H9 (cell line): ENCODE measurements at regions not wholly inside any gene's neighbourhood (a gene's known extent, or its start where the extent isn't known, plus 50 kb on each side); places are given as distances from the start of the nearest gene placed in this dataset.

ENCODE experiments used
- DNase-seq: peaks from one replicate; pipeline ENCODE4 v3.0.0-alpha.2; 2017
- H2AFZ ChIP-seq: one replicate; pipeline ENCODE4 v1.6.1; 2013; ENCODE audit warnings: mild to moderate bottlenecking, low read length, control low read depth, moderate library complexity
- H2AK5ac ChIP-seq: 2 replicates; pipeline ENCODE4 v1.6.1; 2013; ENCODE audit warnings: low read length, control low read depth, mixed read lengths; ENCODE audit not compliant: insufficient read length
- H2BK120ac ChIP-seq: one replicate; pipeline ENCODE4 v1.6.1; 2013; ENCODE audit warnings: low read depth, mild to moderate bottlenecking, low read length, control low read depth, inconsistent platforms; ENCODE audit not compliant: poor library complexity, severe bottlenecking
- H2BK12ac ChIP-seq: 2 replicates; pipeline ENCODE4 v1.6.1; 2013; ENCODE audit warnings: low read length, control low read depth, mixed read lengths, low read depth; ENCODE audit not compliant: insufficient read length
- H2BK15ac ChIP-seq: 2 replicates; pipeline ENCODE4 v1.6.1; 2013; ENCODE audit warnings: low read depth, low read length, control low read depth
- H2BK20ac ChIP-seq: one replicate; pipeline ENCODE4 v1.6.1; 2013; ENCODE audit warnings: low read depth, mild to moderate bottlenecking, low read length, control low read depth, inconsistent platforms; ENCODE audit not compliant: poor library complexity, severe bottlenecking
- H2BK5ac ChIP-seq: 2 replicates; pipeline ENCODE4 v1.6.1; 2013; ENCODE audit warnings: low read length, control low read depth, mixed read lengths; ENCODE audit not compliant: insufficient read length
- H3K14ac ChIP-seq: 2 replicates; pipeline ENCODE4 v1.6.1; 2013; ENCODE audit warnings: low read length, control low read depth; ENCODE audit not compliant: insufficient read depth
- H3K18ac ChIP-seq: 2 replicates; pipeline ENCODE4 v1.6.1; 2013; ENCODE audit warnings: low read depth, mild to moderate bottlenecking, mixed read lengths, low read length, control low read depth; ENCODE audit not compliant: insufficient read length
- H3K23ac ChIP-seq: 2 replicates; pipeline ENCODE4 v1.6.1; 2013; ENCODE audit warnings: low read length, control low read depth, mixed read lengths, low read depth; ENCODE audit not compliant: insufficient read length
- H3K23me2 ChIP-seq: 2 replicates; pipeline ENCODE4 v1.6.1; 2013; ENCODE audit warnings: low read depth, mild to moderate bottlenecking, mixed read lengths, low read length, control low read depth; ENCODE audit not compliant: insufficient read length, poor library complexity, severe bottlenecking
- H3K27ac ChIP-seq: 2 replicates; pipeline ENCODE4 v1.5.1; 2013; ENCODE audit warnings: low read length, control low read depth, mixed read lengths, low read depth; ENCODE audit not compliant: insufficient read length
- H3K27me3 ChIP-seq: 2 replicates; pipeline ENCODE4 v1.6.1; 2013; ENCODE audit warnings: low read length, control low read depth, inconsistent platforms; ENCODE audit not compliant: insufficient read depth
- H3K4ac ChIP-seq: 2 replicates; pipeline ENCODE4 v1.6.1; 2013; ENCODE audit warnings: low read depth, mild to moderate bottlenecking, control low read depth, inconsistent platforms, low read length, moderate library complexity
- H3K4me1 ChIP-seq: 2 replicates; pipeline ENCODE4 v1.6.1; 2013; ENCODE audit warnings: low read length, control low read depth, inconsistent platforms; ENCODE audit not compliant: insufficient read depth
- H3K4me2 ChIP-seq: 2 replicates; pipeline ENCODE4 v1.6.1; 2013; ENCODE audit warnings: low read length, control low read depth, mixed read lengths; ENCODE audit not compliant: insufficient read length, insufficient read depth
- H3K56ac ChIP-seq: 2 replicates; pipeline ENCODE4 v1.6.1; 2013; ENCODE audit warnings: low read depth, mild to moderate bottlenecking, mixed read lengths, low read length, control low read depth; ENCODE audit not compliant: insufficient read length
- H3K79me1 ChIP-seq: 2 replicates; pipeline ENCODE4 v1.6.1; 2013; ENCODE audit warnings: low read depth, mild to moderate bottlenecking, moderate library complexity, low read length, control low read depth, inconsistent platforms; ENCODE audit not compliant: insufficient read depth, poor library complexity, severe bottlenecking
- H3K79me2 ChIP-seq: 2 replicates; pipeline ENCODE4 v1.6.1; 2013; ENCODE audit warnings: low read length, control low read depth, inconsistent platforms; ENCODE audit not compliant: insufficient read depth
- H3K9ac ChIP-seq: 2 replicates; pipeline ENCODE4 v1.6.1; 2013; ENCODE audit warnings: low read length, control low read depth, mixed read lengths; ENCODE audit not compliant: insufficient read length; ENCODE audit errors: extremely low read depth
- H3K9me3 ChIP-seq: one replicate; pipeline ENCODE4 v1.6.1; 2013; ENCODE audit warnings: low read depth, low read length, inconsistent platforms; ENCODE audit not compliant: control insufficient read depth
- H3T11ph ChIP-seq: one replicate; pipeline ENCODE4 v1.6.1; 2013; ENCODE audit warnings: mild to moderate bottlenecking, low read length, control low read depth, inconsistent platforms
- H4K20me1 ChIP-seq: one replicate; pipeline ENCODE4 v1.6.1; 2013; ENCODE audit not compliant: control insufficient read depth, insufficient read length, insufficient read depth
- H4K5ac ChIP-seq: 2 replicates; pipeline ENCODE4 v1.6.1; 2013; ENCODE audit warnings: low read depth, mild to moderate bottlenecking, mixed read lengths, low read length, control low read depth; ENCODE audit not compliant: insufficient read length
- H4K8ac ChIP-seq: replicated peaks from 2 replicates; pipeline ENCODE4 v1.6.1; 2013; ENCODE audit warnings: low read length, control low read depth, mixed read lengths, low read depth; ENCODE audit not compliant: insufficient read length
- H4K91ac ChIP-seq: 2 replicates; pipeline ENCODE4 v1.6.1; 2013; ENCODE audit warnings: low read depth, mild to moderate bottlenecking, moderate library complexity, mixed read lengths, low read length, control low read depth; ENCODE audit not compliant: insufficient read length
- H3K27ac Mint-ChIP-seq, 3 experiments: 2 replicates in 2 of 3; 3 replicates in 1 of 3; pipeline ENCODE4 v1.8.0; 2020 to 2021; ENCODE audit warnings: mixed read lengths in 3 of 3, mild to moderate bottlenecking in 1 of 3, moderate library complexity in 1 of 3
- H3K27me3 Mint-ChIP-seq: 2 replicates; pipeline ENCODE4 v1.8.0; 2021; ENCODE audit warnings: low read depth, mild to moderate bottlenecking, moderate library complexity, mixed read lengths
- H3K36me3 Mint-ChIP-seq, 3 experiments: 2 replicates in 2 of 3; 3 replicates in 1 of 3; pipeline ENCODE4 v1.8.0; 2020 to 2021; ENCODE audit warnings: low read depth in 3 of 3, mixed read lengths in 3 of 3; ENCODE audit not compliant: insufficient read depth in 1 of 3
- H3K4me1 Mint-ChIP-seq, 2 experiments: 2 replicates each; pipeline ENCODE4 v1.8.0; 2020; ENCODE audit warnings: mixed read lengths in 2 of 2
- H3K4me3 Mint-ChIP-seq, 2 experiments: 2 replicates in 1 of 2; 3 replicates in 1 of 2; pipeline ENCODE4 v1.8.0; 2020 to 2021; ENCODE audit warnings: mild to moderate bottlenecking in 2 of 2, mixed read lengths in 2 of 2, moderate library complexity in 1 of 2
- H3K9me3 Mint-ChIP-seq, 2 experiments: 2 replicates in 1 of 2; 3 replicates in 1 of 2; pipeline ENCODE4 v1.8.0; 2020; ENCODE audit warnings: mild to moderate bottlenecking in 2 of 2, mixed read lengths in 2 of 2, moderate library complexity in 1 of 2
- WGBS: extraction: QIAGEN DNeasy Blood & Tissue Kit; methylation state at CpG from one replicate; pipeline ENCODE4 v1.1.7; 2013; ENCODE audit warnings: missing lambda C conversion rate, low lambda C conversion rate, mixed read lengths; ENCODE audit not compliant: insufficient read length; ENCODE audit errors: extremely low coverage; 5-methylcytosine and 5-hydroxymethylcytosine counted together
- TF ChIP-seq, protein P1 (sequence below): fragments of 200-600 bp; sonication (generic); conservative IDR thresholded peaks from 3 replicates; pipeline ENCODE4 v1.8.0; 2021; ENCODE audit warnings: antibody characterized with exemption, mild to moderate bottlenecking

DNA sequence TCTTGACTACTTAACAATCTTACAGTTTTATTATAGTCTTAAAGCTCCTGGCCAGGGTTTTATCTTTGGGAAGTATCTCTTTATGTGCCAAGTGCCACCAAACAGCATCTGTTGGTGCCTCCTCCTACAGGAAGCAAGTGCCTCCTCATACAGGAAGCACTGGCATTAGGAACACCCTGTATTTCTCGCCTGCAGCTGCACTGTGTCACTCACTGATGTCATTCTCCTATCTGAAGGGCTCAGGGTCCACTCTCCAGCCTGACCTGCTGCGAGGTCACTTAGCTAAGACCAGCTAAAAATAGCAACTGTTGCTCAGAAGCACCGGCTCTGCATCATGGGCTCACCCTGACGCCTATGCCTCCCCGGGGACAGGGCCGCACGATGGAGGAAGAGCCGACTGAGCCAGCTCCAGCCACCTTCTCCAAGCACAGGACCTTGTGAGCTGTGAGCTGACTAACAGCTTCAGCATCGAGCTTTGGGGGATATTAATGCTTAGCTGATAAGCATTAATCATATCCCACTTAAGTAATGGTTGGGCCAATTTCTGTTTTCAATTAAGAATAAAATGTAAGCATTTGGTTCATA lies 66.3 kb upstream of the CD93 start:
- TF ChIP-seq, protein P1, sequence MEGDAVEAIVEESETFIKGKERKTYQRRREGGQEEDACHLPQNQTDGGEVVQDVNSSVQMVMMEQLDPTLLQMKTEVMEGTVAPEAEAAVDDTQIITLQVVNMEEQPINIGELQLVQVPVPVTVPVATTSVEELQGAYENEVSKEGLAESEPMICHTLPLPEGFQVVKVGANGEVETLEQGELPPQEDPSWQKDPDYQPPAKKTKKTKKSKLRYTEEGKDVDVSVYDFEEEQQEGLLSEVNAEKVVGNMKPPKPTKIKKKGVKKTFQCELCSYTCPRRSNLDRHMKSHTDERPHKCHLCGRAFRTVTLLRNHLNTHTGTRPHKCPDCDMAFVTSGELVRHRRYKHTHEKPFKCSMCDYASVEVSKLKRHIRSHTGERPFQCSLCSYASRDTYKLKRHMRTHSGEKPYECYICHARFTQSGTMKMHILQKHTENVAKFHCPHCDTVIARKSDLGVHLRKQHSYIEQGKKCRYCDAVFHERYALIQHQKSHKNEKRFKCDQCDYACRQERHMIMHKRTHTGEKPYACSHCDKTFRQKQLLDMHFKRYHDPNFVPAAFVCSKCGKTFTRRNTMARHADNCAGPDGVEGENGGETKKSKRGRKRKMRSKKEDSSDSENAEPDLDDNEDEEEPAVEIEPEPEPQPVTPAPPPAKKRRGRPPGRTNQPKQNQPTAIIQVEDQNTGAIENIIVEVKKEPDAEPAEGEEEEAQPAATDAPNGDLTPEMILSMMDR: no peak
- Histone ChIP-seq H3K27ac (no peak overlapping the region), H2BK5ac (no peak overlapping the region), H2BK15ac (no peak overlapping the region), H3K4ac (no peak overlapping the region), H4K20me1 (no peaks in the 10 kb centered on the region), H2AK5ac (no peak overlapping the region), H3K56ac (no peak overlapping the region), H3K4me2 (no peak overlapping the region), H3K79me2 (no peaks in the 10 kb centered on the region), H3K27me3 (no peaks in the 10 kb centered on the region), H3K18ac (no peak overlapping the region), H4K5ac (no peak overlapping the region), H3K79me1 (no peaks in the 10 kb centered on the region), H3K23ac (no peak overlapping the region), H2BK120ac (no peak overlapping the region), H2BK12ac (no peak overlapping the region), H3K4me1 (no peaks in the 10 kb centered on the region), H4K8ac (no peak overlapping the region), H3T11ph (no peak overlapping the region), H3K9me3 (no peaks in the 10 kb centered on the region), H2AFZ (no peak overlapping the region), H3K23me2 (no peaks in the 10 kb centered on the region), H4K91ac (no peak overlapping the region), H3K14ac (no peak overlapping the region), H2BK20ac (no peak overlapping the region), H3K9ac (no peak overlapping the region)
- H3K27me3 Mint-ChIP-seq: no peaks in the 10 kb centered on the region; the same call in 1 of the 2 replicates
- WGBS: no CpG with 5 or more reads among the region's 9 CpGs
- no peak overlapping the region for H3K4me3 Mint-ChIP-seq
- H3K9me3 Mint-ChIP-seq: no peaks in the 10 kb centered on the region
- no peaks in the 10 kb centered on the region; a peak in 1 of 7 replicates for H3K36me3 Mint-ChIP-seq
- DNase-seq: peak; percentile 14
- H3K27ac Mint-ChIP-seq: no peak overlapping the region; a peak in 1 of 7 replicates
- peaks cover 29 to 30% of the 10 kb centered on the region in 2 experiments for H3K4me1 Mint-ChIP-seq
